DMS53 (cell line): ENCODE measurements at regions not wholly inside any gene's neighbourhood (a gene's known extent, or its start where the extent isn't known, plus 50 kb on each side); places are given as distances from the start of the nearest gene placed in this dataset.
A peak's percentile ranks its signal among the peaks of the same experiment; 100 is the strongest.
"Not testable (repeated sequence)": the region's sequence is repeated elsewhere in the genome, so short reads cannot be mapped to it uniquely, and the experiment has no call there.

ENCODE experiments used
- DNase-seq: peaks from one replicate; lab custom pipeline; 2025; lab: John Stamatoyannopoulos, UW

DNA sequence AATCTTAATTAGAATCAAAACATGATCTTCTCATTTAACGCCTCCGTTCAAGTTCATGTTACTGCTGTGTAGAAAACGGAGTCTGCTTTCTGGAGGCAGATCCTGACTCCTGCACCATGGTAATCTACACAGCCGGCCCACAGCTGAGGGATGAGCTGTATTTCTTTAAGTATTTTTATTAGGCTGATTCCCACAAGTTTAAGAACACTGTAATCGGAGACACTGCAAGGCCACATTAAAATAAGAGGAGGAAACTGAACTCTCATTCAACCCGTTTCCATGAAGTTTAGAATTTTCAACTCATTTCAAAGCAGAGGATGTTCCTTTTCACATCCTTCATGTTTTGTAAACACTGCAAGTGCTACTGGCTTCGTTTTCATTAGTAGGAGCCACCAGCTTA, 372.2 kb downstream of the NFIB start:
- no peak for DNase-seq

GRCh38 chr9:13939701-13940490, 374.0 kb downstream of the NFIB start:
- no peak for DNase-seq

- no peak for DNase-seq
Measured at GRCh38 chr9:13939134-13939533, 374.8 kb downstream of the NFIB start.

- no peak for DNase-seq
Measured at GRCh38 chr9:13934416-13934815, 379.5 kb downstream of the NFIB start.

GRCh38 chr9:13933268-13933656, 380.7 kb downstream of the NFIB start:
- DNase-seq: no peak

DNA sequence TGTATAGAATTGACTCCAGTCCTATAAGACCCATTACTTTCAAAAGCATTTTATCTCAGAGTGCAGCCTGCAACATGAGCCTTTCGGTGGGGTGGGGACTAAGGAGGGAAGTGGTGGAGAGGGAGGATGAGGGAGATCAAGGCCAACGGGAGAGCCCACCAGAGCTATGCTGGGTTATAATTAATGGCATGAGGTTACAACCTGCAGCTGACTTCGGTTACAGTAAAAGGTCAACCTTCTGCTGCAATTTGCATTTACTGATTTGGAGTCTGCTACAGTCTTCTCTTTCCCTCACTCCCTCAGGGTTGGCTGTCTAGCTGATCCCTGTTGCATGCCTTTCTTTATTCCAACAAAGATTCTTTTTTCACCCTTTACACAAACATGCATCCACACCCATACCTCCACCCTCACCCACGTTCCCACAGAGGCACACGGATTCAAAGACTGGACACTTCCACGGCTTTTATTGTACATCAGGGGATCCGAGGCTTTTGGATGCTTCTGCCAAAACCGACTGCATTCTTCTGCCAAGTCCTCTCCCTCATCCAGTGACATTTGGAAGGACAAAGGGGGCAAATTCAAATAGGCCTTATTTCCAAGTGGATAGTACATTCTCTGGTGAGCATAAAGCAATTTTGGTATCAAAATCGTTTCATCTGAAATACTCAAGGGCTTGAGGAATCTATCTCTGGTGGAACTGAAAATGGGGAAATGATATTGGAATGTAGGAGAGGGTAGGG, 381.2 kb downstream of the NFIB start:
- DNase-seq: no peak

GRCh38 chr9:13929013-13929412, 384.9 kb downstream of the NFIB start:
- no peak for DNase-seq

DNA sequence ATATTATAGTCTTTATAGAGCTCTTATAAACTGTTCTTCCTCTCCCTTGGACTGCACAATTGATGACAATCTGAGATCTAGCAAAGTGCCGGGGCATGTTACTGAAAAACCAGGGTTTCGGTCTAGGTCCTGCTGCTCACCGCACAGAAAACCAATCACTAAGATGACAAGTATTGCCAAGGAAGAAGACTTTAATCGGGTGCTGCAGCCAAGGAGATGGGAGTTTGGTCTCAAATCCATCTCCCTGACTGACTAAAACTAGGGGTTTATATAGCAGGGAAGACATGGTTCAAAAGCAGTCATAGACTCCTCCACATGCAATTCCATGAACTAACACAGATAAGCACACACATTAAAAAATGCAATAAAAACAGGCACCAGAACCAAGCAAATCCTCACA, 390.6 kb downstream of the NFIB start:
- no peak for DNase-seq

GRCh38 chr9:13920557-13920956, 393.4 kb downstream of the NFIB start:
- no peak for DNase-seq

DNA sequence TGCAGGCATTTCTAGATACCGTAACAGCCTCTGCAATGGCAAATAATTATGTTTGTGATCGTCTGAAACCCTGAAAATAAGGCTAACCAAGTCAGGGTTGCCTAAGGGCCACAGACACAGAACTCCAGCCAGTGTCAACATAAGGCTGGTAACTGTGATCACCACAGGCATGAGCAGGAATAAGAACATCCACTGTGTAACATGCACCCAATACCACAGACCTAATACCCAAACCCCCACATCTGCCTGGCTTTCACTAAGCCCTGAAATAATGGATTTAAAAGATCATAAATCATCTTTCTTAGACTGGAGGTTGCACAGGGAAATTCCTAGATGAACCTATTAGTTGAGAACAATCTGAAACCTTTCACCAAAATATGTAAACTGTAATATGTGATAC, 394.5 kb downstream of the NFIB start:
- DNase-seq: no peak

GRCh38 chr9:13917534-13917933, 396.4 kb downstream of the NFIB start:
- no peak for DNase-seq

GRCh38 chr9:13915591-13916301, 398.2 kb downstream of the NFIB start:
- peak; percentile 45 for DNase-seq

GRCh38 chr9:13915131-13915530, 398.8 kb downstream of the NFIB start:
- DNase-seq: no peak

DNA sequence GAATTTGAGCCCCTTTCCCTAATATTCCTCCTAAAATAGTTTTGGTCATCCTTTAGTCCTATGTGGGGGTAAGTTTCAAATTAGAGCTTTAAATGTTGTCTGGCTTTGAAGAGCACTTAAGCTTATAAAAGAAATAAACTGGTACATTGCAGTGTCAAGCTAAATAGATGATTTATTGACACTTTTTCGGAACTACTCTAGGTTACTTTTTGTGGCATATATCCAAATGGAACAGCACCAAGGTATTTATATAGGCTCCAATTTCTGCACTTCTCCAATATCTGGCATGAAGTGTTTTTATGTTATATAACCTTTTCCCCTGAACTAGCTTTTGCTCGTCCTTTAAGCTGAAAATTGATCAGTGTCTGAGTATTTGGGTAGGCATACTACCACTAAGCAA, 402.5 kb downstream of the NFIB start:
- no peak for DNase-seq

DNA sequence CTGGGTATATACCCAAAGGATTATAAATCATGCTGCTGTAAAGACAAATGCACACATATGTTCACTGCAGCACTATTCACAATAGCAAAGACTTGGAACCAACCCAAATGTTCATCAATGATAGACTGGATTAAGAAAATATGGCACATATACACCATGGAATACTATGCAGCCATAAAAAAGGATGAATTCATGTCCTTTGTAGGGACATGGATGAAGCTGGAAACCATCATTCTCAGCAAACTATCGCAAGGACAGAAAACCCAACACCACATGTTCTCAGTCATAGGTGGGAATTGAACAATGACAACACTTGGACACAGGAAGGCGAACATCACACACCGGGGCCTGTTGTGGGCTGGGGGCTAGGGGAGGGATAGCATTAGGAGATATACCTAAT, 406.1 kb downstream of the NFIB start:
- DNase-seq: not testable (repeated sequence)

- DNase-seq: no peak
Measured at GRCh38 chr9:13904746-13905145, 409.2 kb downstream of the NFIB start.

GRCh38 chr9:13904311-13904710, 409.6 kb downstream of the NFIB start:
- no peak for DNase-seq

GRCh38 chr9:13902286-13903066, 411.5 kb downstream of the NFIB start:
- DNase-seq: no peak

GRCh38 chr9:13901176-13901575, 412.8 kb downstream of the NFIB start:
- no peak for DNase-seq

DNA sequence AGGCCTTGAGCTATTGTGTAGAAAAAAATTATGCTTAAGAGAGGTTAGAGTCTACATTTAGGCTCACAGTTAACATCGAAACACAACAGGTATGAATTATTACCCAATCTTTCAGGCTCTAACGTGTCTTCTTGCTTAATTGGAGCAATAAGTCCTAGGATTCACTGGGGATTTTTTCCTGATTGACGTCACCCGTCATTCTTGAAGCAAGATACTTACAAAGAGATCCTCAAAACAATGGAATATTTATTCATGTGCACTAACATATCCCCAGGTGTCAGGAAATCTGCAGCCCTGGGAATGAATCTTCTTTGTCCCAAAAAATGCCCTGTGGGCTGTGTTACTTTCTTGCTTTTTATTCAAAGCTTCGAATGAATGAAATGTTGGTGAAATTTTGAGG, 413.5 kb downstream of the NFIB start:
- DNase-seq: no peak

- DNase-seq: no peak
Measured at GRCh38 chr9:13899924-13900323, 414.0 kb downstream of the NFIB start.

- no peak for DNase-seq
Measured at GRCh38 chr9:13898957-13899356, 415.0 kb downstream of the NFIB start.
